ENCODE measurements at regions not wholly inside any gene's neighbourhood (a gene's known extent, or its start where the extent isn't known, plus 50 kb on each side); places are given as distances from the start of the nearest gene placed in this dataset.
"Not testable (repeated sequence)": the region's sequence is repeated elsewhere in the genome, so short reads cannot be mapped to it uniquely, and the experiment has no call there.

DNA sequence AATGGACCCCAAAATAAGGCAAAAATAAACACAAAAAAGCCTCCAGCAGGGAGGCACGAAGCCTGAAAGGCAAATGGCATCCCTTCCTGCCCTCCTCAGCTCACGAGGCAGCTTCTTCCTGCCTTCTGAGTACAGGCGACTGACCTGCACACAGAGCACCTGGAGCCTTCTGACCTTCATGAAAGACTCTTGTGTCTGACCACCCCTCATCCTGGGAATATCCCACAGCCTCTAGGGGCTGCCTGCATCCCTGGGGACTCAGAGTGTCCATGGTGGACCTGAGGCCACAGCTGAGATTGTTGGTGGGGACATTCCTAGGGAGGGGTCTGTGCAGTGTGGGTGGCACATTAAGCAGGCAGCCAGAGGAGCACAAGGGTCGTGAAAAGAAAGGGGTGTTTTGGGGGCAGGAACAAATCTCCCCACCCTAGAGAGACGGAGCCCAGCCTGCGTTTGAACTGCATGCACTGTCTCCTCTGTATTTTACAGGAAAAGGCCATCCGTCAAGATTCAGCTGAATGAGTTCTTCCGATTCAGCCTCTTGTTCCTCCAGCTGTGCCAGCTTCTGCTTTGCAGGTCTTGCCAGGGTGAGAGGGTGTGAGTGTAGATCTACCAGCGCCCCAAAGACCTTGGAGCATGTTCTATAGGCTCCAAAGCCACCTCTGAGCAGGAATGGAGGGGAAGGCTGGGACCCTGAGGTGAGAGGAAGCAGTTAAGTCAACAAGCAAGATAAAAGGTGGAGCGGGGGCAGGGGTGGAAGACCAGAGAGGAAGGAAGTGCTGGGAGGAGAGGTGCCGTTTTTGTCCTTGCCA, 80.4 kb upstream of the MEF2A start:
- DNase-seq (ENCODE audit: low read depth), result no peak

GRCh38 chr15:99485992-99486370, 79.8 kb upstream of the MEF2A start:
- no peak for DNase-seq (ENCODE audit: low read depth)

- DNase-seq (ENCODE audit: low read depth), result peak; percentile 71
Observed at GRCh38 chr15:99486371-99487336, 79.1 kb upstream of the MEF2A start.

- DNase-seq (ENCODE audit: low read depth), result no peak
Observed at GRCh38 chr15:99487337-99487730, 78.5 kb upstream of the MEF2A start.

DNA sequence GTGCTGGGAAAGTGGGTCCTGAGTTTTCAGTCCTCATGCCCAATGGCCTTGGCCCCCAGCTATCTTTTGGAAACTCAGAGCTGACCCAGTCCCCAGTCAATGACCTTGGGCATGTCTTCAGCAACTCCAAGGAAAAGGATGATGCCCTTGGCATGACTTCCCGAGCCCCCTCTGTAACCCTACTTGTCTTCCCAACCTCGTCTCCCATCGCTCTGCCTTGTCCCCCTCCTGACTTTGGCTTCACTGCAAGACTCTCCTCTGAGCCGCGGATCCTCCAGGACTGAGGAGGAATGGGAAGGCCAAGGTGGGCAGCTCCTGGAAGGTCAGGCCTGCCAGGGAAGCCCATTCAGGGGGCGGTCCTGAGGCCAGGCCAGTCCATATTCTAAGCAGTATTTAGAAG, 73.5 kb upstream of the MEF2A start:
- no peak for DNase-seq (ENCODE audit: low read depth)

- no peak for DNase-seq (ENCODE audit: low read depth)
Observed at GRCh38 chr15:99492716-99493115, 73.1 kb upstream of the MEF2A start.

DNA sequence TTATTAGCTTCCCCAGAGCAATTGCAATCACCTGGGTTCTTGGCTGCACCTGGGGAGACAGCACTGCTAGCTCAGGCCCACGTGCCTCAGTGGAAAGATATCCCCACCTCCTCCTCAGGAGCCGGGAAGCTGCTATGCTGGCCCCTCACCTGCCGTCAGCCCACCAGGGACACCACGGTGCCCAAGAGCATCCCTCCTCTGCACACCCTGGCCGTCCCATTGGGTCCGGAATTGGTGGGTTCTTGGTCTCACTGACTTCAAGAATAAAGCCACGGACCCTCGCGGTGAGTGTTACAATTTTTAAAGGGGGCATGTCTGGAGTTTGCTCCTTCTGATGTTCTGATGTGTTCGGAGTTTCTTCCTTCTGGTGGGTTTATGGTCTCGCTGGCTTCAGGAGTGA, 72.3 kb upstream of the MEF2A start:
- no peak for DNase-seq (ENCODE audit: low read depth)

DNA sequence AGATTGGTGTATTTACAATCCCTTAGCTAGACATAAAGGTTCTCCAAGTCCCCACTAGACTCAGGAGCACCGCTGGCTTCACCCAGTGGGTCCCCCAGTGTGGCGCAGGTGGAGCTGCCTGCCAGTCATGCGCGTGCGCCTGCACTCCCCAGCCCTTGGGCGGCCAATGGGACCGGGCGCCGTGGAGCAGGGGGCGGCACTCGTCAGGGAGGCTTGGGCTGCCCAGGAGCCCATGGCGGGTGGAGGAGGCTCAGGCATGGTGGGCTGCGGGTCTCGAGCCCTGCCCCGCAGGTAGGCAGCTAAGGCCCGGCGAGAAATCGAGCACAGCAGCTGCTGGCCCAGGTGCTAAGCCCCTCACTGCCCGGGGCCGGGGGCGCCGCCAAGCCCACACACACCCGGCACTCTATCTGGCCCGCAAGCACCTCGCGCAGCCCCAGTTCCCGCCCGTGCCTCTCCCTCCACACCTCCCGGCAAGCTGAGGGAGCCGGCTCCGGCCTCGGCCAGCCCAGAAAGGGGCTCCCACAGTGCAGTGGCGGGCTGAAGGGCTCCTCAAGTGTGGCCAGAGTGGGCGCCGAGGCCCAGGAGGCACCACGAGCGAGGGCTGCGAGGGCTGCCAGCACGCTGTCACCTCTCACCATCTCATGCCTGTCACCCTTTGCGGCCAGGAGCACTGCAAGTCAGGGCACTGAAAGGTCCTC, 71.1 kb upstream of the MEF2A start:
- not testable (repeated sequence) for DNase-seq (ENCODE audit: low read depth)

DNA sequence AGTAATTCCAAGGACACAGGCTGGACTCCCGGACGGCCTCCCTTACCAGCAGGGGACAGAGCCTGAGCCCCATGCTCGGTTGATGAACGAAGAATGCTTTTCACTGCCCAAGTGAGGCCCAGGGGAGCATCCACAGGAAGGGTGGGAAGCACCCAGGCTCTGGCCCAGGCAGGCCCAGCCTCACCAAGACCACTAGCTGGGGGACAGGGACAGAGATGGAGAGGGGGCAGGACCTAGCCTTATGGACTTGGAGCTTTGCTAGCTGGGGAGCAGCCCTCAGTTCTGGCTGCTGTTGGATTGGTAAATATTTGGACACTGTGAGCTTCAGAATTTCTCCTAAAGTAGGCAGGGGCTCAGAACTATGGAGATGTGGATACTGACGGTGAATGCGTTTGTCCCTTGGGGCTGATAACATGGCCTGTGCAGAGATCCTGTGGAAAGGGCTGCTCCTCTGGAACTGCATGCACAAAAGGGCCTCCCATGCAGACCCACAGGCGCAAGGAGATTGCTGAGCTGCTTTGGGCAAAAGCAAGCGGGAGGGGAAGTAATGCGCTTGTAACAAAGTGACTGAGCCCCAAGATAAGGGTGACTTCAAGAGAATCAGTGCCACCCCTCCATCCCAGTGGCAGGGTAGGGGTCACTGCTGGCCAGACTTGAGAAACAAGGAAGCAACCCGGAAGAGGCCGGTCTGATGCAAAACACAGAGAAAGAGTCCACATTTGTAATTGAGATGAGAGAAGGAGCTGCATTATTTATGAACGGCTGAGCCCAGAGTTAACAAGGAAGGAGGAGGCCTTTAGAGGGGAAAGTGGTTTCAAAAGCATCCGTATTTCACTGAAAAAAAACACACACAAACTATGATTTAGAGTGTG, 70.1 kb upstream of the MEF2A start:
- DNase-seq (ENCODE audit: low read depth), result no peak

DNA sequence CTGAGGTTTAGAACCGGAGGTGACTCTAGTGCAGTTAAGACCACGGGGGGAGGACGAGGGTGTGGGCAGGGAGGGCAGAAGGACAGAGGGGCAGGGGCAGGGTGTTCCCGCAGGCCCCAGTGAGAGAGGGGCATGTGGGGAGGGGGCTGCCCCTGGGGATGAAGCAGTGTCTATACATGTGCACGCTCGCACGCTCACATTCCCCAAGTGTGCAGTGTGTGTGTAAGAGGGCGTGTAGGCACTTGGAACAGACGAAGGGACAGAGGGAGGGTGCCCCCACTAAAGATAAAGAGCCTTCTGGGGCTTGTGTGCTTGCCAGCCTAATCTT, 69.5 kb upstream of the MEF2A start:
- DNase-seq (ENCODE audit: low read depth), result no peak

DNA sequence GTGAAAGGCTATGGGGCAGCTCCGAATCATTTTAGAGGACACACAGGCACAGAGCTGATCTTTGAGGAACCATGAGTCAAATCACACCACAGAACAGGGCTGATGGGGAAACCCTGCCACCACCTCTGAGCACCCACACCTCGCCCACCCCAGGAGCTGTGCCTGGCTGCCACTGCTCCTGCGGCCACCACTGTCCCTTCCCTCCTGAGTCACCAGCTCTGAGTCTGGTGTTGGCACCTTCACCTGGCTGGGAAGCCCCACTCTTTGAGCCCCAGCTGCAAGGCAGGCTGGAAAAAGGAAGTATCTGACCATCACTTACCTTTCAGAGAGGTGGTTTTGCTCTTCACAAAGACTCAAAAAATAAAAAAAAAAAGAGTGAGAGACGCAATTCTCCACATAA, 63.6 kb upstream of the MEF2A start:
- no peak for DNase-seq (ENCODE audit: low read depth)

GRCh38 chr15:99502661-99503060, 63.1 kb upstream of the MEF2A start:
- DNase-seq (ENCODE audit: low read depth), result no peak

- no peak for DNase-seq (ENCODE audit: low read depth)
Observed at GRCh38 chr15:99503411-99503810, 62.4 kb upstream of the MEF2A start.

GRCh38 chr15:99504071-99504822, 61.5 kb upstream of the MEF2A start:
- DNase-seq (ENCODE audit: low read depth), result no peak

DNA sequence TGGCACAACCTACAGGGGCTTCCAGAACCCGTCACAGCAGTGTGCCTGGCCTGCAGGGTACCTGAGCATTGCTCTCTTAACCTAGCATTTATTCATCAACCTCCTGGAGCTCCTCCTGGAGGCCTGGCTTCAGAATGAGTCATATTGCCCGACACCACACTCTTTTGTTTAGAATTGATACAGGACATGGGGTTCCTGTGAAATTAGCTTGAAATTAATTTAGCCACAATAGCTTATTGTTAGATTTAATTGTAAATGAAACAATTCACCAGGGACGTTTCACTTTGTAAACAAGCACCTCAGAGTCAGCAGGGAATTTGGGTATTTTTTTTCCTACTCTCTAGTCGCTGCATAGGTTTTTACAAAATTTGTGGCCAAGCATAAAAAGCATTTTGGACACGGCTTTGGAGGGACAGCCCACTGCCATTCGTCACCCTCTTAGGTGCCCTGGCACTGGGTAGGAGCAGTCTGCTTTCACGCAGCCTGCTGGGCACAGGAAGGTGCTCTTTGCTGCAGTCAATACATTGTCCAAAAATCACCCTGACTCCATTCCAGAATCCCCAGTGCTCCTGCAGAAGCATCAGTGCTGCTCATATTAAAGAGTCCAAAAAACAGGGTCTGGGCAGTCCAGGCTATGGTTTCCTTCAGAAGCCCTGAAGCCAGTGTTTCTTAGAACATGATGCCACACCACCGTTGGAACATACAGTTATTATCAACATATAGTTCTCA, 60.8 kb upstream of the MEF2A start:
- DNase-seq (ENCODE audit: low read depth), result no peak

DNA sequence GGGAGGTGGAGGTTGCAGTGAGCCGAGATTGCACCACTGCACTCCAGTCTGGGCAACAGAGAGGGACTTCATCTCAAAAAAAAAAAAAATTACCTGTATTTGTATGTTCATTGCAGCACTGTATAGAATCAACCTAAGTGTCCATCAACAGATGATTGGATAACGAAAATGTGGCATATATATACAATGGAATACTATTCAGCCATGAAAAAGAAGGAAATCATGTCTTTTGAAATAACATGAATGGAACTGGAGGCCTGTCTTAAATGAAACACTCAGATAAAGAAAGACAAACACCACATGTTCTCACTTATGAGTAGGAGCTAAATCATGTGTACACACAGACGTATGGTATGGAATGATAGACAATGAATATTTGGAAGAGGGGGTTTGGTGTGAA, 59.4 kb upstream of the MEF2A start:
- no peak for DNase-seq (ENCODE audit: low read depth)

- DNase-seq (ENCODE audit: low read depth), result no peak
Observed at GRCh38 chr15:99507016-99507503, 58.7 kb upstream of the MEF2A start.

GRCh38 chr15:99507504-99508310, 58.1 kb upstream of the MEF2A start:
- DNase-seq (ENCODE audit: low read depth), result peak; percentile 34

- DNase-seq (ENCODE audit: low read depth), result no peak
Observed at GRCh38 chr15:99508311-99508645, 57.5 kb upstream of the MEF2A start.
